Heart right ventricle (tissue), 16 donors: ENCODE measurements at regions not wholly inside any gene's neighbourhood (a gene's known extent, or its start where the extent isn't known, plus 50 kb on each side); places are given as distances from the start of the nearest gene placed in this dataset.

Source experiments
- ATAC-seq, 8 donors: fragments of 200-7000 bp; cut with Tn5 transposase; one replicate each; pipeline ENCODE4 v1.9.1; 2020; ENCODE audit warnings: mild to moderate bottlenecking in 8 of 8, moderate library complexity in 8 of 8, moderate number of reproducible peaks in 1 of 8
- DNase-seq, 2 donors: peaks; one replicate each; pipeline ENCODE4 v3.0.0-alpha.2; 2020
- H3K27ac ChIP-seq, 10 donors: fragments of 200-600 bp; sonication (generic) in 2 of 10; one replicate each; pipeline versions ENCODE4 v1.5.0 to v1.8.0; 2020 to 2022; ENCODE audit warnings: mild to moderate bottlenecking in 3 of 10
- H3K27me3 ChIP-seq, 7 donors: fragments of 200-600 bp; one replicate each; pipeline ENCODE4 v1.8.0; 2021 to 2022; ENCODE audit warnings: mild to moderate bottlenecking in 2 of 7
- H3K36me3 ChIP-seq, 9 donors: fragments of 200-600 bp; sonication (generic) in 1 of 9; one replicate each; pipeline versions ENCODE4 v1.5.0 to v1.8.0; 2020 to 2022; ENCODE audit warnings: mild to moderate bottlenecking in 2 of 9
- H3K4me1 ChIP-seq, 9 donors: fragments of 200-600 bp; sonication (generic) in 1 of 9; one replicate each; pipeline versions ENCODE4 v1.5.0 to v1.8.0; 2020 to 2022; ENCODE audit warnings: mild to moderate bottlenecking in 4 of 9
- H3K4me3 ChIP-seq, 10 donors: fragments of 200-600 bp; sonication (generic) in 2 of 10; one replicate each; pipeline versions ENCODE4 v1.5.0 to v1.8.0; 2020 to 2022; ENCODE audit warnings: mild to moderate bottlenecking in 7 of 10, moderate library complexity in 2 of 10
- H3K9me3 ChIP-seq, 11 donors: fragments of 200-600 bp in 10 of 11; sonication (generic) in 2 of 11; one replicate each; pipeline versions ENCODE4 v1.5.0 to v1.8.0; 2013 to 2022; ENCODE audit warnings: mild to moderate bottlenecking in 2 of 11, control low read depth in 1 of 11, moderate library complexity in 1 of 11
- CTCF ChIP-seq, 9 donors: fragments of 200-600 bp; sonication (generic) in 2 of 9; IDR thresholded peaks; one replicate each; pipeline versions ENCODE4 v1.5.0 to v1.8.0; 2021 to 2022; ENCODE audit warnings: antibody characterized with exemption in 9 of 9, mild to moderate bottlenecking in 5 of 9, moderate library complexity in 1 of 9
- WGBS, 2 donors: extraction: QIAGEN DNeasy Blood & Tissue Kit; methylation state at CpG; one replicate each; pipeline ENCODE4 v1.1.7; 2013; ENCODE audit warnings: inconsistent platforms in 1 of 2; 5-methylcytosine and 5-hydroxymethylcytosine counted together
- intact Hi-C, 10 donors: fragments of 100-400 bp; cut with DNase I; formaldehyde crosslinking; loops; one replicate each; pipeline versions ENCODE4 v1.11.1 to v1.14.2; 2022
- donor health status: Arrhythmogenic right ventricular cardiomyopathy.
- donor health status: ischemic (EF 13 %, LVEDD 7.1; RV severe dilation, severe dysfunction).
- donor health status: healthy with polysubstance abuse.
- donor health status: DM: no; HTN: yes; CAD: no.
- donor health status: DM: no; HTN: no; CAD: no.
- donor health status: ischemic (EF 25% LVEDD 6.9; RV normal size, moderate dysfunction).
- donor health status: ischemic (EF 25% LVEDD 5.7; RV mildly dilated, moderate dysfunction).
- donor health status: healthy.
- donor health status: DM: yes; HTN: yes; CAD: no.
- donor health status: Ischemic cardiomyopathy.
- donor health status: ischemic (EF 35%, LVEDD 5.7; RV mildly dilated, moderate dysfunction).
- donor health status: nonischemic (EF 11% LVEDD 7.7; RV severe dilation, severe dysfunction).
- donor health status: DM: yes; HTN: yes; CAD: no.
- donor health status: PGD.
- donor health status: ischemic (EF 29% LVEDD 5.4; RV normal size, mild dysfunction).
- donor health status: nonischemic (EF 23%, LVEDD 6.1; RV moderate dilation, normal function).

- intact Hi-C loops = no loop called here
- DNase-seq = no peak
- 83 to 84% methylated on average over 17 of the region's 17 CpGs for WGBS, 2 donors
- Histone ChIP-seq H3K27me3 (peaks cover 0 to 16% (median 14%) of the 10 kb centered on the region in 7 donors), H3K4me1 (peaks cover 0 to under 1% (median 0%) of the 10 kb centered on the region in 9 donors), H3K36me3 (no peaks in the 10 kb centered on the region), H3K9me3 (no peaks in the 10 kb centered on the region), H3K4me3 (no peak overlapping the region), H3K27ac (no peak overlapping the region)
- TF ChIP-seq CTCF (IDR thresholded peaks at IDR 0.05) = no peak
- ATAC-seq = no peak
These were observed 71.2 kb upstream of the RUNX3 start for GRCh38 chr1:25001125-25001915.

GRCh38 chr1:24999906-25000305 lies 69.8 kb upstream of the RUNX3 start:
- Histone ChIP-seq H3K9me3 (no peaks in the 10 kb centered on the region), H3K4me3 (no peak overlapping the region), H3K27me3 (peaks cover 0 to 2% (median under 1%) of the 10 kb centered on the region in 7 donors), H3K36me3 (no peaks in the 10 kb centered on the region), H3K4me1 (no peaks in the 10 kb centered on the region), H3K27ac (no peak overlapping the region)
- 80 to 89% methylated on average over 4 of the region's 4 CpGs for WGBS, 2 donors
- intact Hi-C loops = no loop called here
- no peak for DNase-seq
- TF ChIP-seq CTCF (IDR thresholded peaks at IDR 0.05) = no peak
- no peak for ATAC-seq

GRCh38 chr1:24999426-24999825 lies 69.3 kb upstream of the RUNX3 start:
- no peaks in the 10 kb centered on the region for H3K4me1 ChIP-seq
- H3K9me3 ChIP-seq = no peaks in the 10 kb centered on the region
- H3K36me3 ChIP-seq = no peaks in the 10 kb centered on the region
- WGBS, 2 donors = 83 to 89% methylated on average over 10 of the region's 10 CpGs
- TF ChIP-seq CTCF (IDR thresholded peaks at IDR 0.05) = no peak
- intact Hi-C loops = no loop called here
- no peaks in the 10 kb centered on the region for H3K27me3 ChIP-seq
- DNase-seq (no peak), ATAC-seq (no peak)
- no peak overlapping the region for H3K4me3 ChIP-seq
- H3K27ac ChIP-seq = no peak overlapping the region

GRCh38 chr1:24998563-24999245 lies 68.6 kb upstream of the RUNX3 start:
- no peaks in the 10 kb centered on the region for H3K4me1 ChIP-seq
- no peaks in the 10 kb centered on the region for H3K9me3 ChIP-seq
- no peak for TF ChIP-seq CTCF (IDR thresholded peaks at IDR 0.05)
- WGBS, 2 donors = 89 to 91% methylated on average over 12 of the region's 12 CpGs
- intact Hi-C loops = no loop called here
- H3K4me3 ChIP-seq = no peak overlapping the region
- DNase-seq = no peak
- peaks cover 0 to 4% (median 0%) of the 10 kb centered on the region in 7 donors for H3K27me3 ChIP-seq
- no peak overlapping the region for H3K27ac ChIP-seq
- no peaks in the 10 kb centered on the region for H3K36me3 ChIP-seq
- ATAC-seq = peak in 1 of 8 donors; percentile 37
